ENCODE measurements at regions not wholly inside any gene's neighbourhood (a gene's known extent, or its start where the extent isn't known, plus 50 kb on each side); places are given as distances from the start of the nearest gene placed in this dataset.

DNA sequence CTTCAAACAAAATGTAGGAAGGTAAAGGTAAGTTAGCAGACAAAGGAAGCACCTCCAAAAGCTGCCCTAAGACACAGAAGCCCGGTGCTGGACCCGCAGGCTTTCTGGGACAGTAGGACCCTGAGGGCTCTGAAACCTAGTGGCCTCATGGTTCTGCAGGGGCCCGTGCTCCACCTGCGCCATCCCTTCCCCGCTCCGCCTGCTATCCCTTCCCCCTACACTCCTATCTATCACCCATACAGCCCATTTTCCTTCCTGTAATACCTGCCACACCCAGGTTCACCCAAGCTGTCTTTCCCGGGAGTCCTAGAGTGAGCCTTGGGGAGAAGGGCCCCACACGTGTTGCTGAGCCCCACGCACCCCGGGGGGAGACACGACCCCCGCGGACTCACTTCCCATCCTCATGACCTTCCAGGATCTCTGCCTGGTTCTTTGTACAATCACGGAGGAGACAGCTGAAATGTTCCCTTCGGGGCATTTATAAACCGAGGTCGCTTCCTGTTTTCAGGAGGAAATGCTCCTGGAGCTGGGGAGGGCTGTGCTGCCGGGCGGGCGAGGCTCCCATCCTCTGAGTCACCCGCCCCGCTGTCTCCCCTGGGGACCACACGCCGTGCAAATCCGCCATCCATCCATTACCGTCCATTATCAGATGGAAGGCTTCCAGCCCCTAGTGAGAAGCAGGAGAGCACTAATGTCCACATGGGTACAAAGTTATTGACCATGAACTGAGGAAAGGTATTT lies 251.7 kb upstream of the PITRM1 start:
- Mint-ChIP-seq H3K9me3 (ENCODE audit: insufficient read depth) (no peaks in the 10 kb centered on the region), H3K27me3 (peaks cover 31% of the 10 kb centered on the region), H3K4me3 (peak overlapping the region; percentile 7), H3K27ac (no peak overlapping the region), H3K4me1 (peaks cover 9% of the 10 kb centered on the region)
- ChIA-PET CTCF (no interaction called here), POLR2A (interaction anchor here (0.6 kb wide), 1 partner anchor 74 kb away, joined by 3 read pairs; no protein-coding TSS in a partner anchor)
- Histone ChIP-seq H3K4me3 (ENCODE audit: control extremely low read depth in 1 of 5, extremely low read depth in 1 of 5, insufficient read depth in 1 of 5, low read depth in 2 of 5, low read length in 4 of 5) (no peak overlapping the region), H3K27me3 (replicated peaks in 1 of 4; ENCODE audit: control extremely low read depth in 1 of 4, control insufficient read depth in 3 of 4, insufficient read depth in 4 of 4, low read length in 3 of 4) (peaks cover 0 to 18% (median 0%) of the 10 kb centered on the region in 4 experiments), H3K4me2 (replicated peaks; ENCODE audit: low read depth, low read length, poor library complexity, severe bottlenecking) (peak overlapping the region; percentile 40), H3K36me3 (replicated peaks in 1 of 2; ENCODE audit: control extremely low read depth in 1 of 2, control insufficient read depth in 1 of 2, extremely low read depth in 1 of 2, insufficient read depth in 2 of 2, low read length in 1 of 2) (no peaks in the 10 kb centered on the region), H4K20me1 (ENCODE audit: control insufficient read depth, insufficient read depth, low read length, poor library complexity, severe bottlenecking) (no peaks in the 10 kb centered on the region), H3K9me3 (ENCODE audit: control extremely low read depth in 1 of 3, control insufficient read depth in 2 of 3, insufficient read depth in 1 of 3, low read length in 2 of 3) (peaks cover 0 to 11% (median 0%) of the 10 kb centered on the region in 3 donors), H3K4me1 (ENCODE audit: control insufficient read depth in 2 of 2, insufficient read depth in 2 of 2, low read length in 2 of 2) (peaks cover 8 to 10% of the 10 kb centered on the region in 2 donors), H3K79me2 (ENCODE audit: control insufficient read depth, insufficient read depth, low read length) (no peaks in the 10 kb centered on the region), H3K9ac (ENCODE audit: low read length) (no peak overlapping the region), H3K27ac (ENCODE audit: low read length in 2 of 2) (no peak overlapping the region), H2AFZ (ENCODE audit: insufficient read depth, low read depth, low read length, poor library complexity, severe bottlenecking) (no peak overlapping the region)
- WGBS (ENCODE audit: insufficient coverage), result 50% methylated on average over 15 of the region's 26 CpGs
- TF ChIP-seq, protein P1, sequence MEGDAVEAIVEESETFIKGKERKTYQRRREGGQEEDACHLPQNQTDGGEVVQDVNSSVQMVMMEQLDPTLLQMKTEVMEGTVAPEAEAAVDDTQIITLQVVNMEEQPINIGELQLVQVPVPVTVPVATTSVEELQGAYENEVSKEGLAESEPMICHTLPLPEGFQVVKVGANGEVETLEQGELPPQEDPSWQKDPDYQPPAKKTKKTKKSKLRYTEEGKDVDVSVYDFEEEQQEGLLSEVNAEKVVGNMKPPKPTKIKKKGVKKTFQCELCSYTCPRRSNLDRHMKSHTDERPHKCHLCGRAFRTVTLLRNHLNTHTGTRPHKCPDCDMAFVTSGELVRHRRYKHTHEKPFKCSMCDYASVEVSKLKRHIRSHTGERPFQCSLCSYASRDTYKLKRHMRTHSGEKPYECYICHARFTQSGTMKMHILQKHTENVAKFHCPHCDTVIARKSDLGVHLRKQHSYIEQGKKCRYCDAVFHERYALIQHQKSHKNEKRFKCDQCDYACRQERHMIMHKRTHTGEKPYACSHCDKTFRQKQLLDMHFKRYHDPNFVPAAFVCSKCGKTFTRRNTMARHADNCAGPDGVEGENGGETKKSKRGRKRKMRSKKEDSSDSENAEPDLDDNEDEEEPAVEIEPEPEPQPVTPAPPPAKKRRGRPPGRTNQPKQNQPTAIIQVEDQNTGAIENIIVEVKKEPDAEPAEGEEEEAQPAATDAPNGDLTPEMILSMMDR (IDR thresholded peaks at IDR 0.05), result no peak
- TF ChIP-seq EZH2 (IDR thresholded peaks at IDR 0.05; ENCODE audit: borderline replicate concordance, insufficient read depth, low read depth, low read length, poor library complexity, severe bottlenecking), result no peak
- DNase-seq (no peak), ATAC-seq (ENCODE audit: low read depth) (no peak)
- intact Hi-C loops (cut with micrococcal nuclease), result no loop called here

DNA sequence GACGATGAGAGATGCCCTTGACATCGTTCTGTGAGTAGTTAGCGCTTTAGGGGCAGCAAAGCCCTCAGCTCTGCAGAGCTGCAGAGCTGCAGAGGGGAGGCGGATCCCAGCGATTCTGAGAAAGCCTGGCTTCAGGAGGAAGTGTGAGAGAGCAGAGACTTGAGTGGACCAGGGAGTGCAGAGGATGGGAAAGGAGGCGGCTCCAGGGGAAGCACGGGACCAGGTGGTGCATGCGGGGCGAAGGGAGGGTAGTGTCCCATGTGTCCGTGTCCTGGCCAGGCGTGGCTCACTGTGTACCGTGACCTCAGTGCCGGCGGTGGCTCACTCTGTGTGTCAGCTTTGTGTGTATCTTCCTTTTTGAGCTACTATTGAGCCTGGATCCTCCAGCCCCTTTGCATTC lies 250.8 kb upstream of the PITRM1 start:
- H3K9ac ChIP-seq (ENCODE audit: low read length), result no peak overlapping the region
- intact Hi-C loops (cut with micrococcal nuclease), result no loop called here
- H3K36me3 ChIP-seq (replicated peaks in 1 of 2; ENCODE audit: control extremely low read depth in 1 of 2, control insufficient read depth in 1 of 2, extremely low read depth in 1 of 2, insufficient read depth in 2 of 2, low read length in 1 of 2), result no peaks in the 10 kb centered on the region
- no peaks in the 10 kb centered on the region for H4K20me1 ChIP-seq (ENCODE audit: control insufficient read depth, insufficient read depth, low read length, poor library complexity, severe bottlenecking)
- H3K4me1 Mint-ChIP-seq, result peaks cover 9% of the 10 kb centered on the region
- peak overlapping the region; percentile 37 for H3K27ac Mint-ChIP-seq
- no peaks in the 10 kb centered on the region for H3K79me2 ChIP-seq (ENCODE audit: control insufficient read depth, insufficient read depth, low read length)
- ATAC-seq (ENCODE audit: low read depth) (no peak), DNase-seq (no peak)
- peaks cover 0 to 11% (median 0%) of the 10 kb centered on the region in 3 donors for H3K9me3 ChIP-seq (ENCODE audit: control extremely low read depth in 1 of 3, control insufficient read depth in 2 of 3, insufficient read depth in 1 of 3, low read length in 2 of 3)
- peaks cover 31% of the 10 kb centered on the region for H3K27me3 Mint-ChIP-seq
- no peaks in the 10 kb centered on the region for H3K9me3 Mint-ChIP-seq (ENCODE audit: insufficient read depth)
- peaks cover 0 to 18% (median 0%) of the 10 kb centered on the region in 4 experiments for H3K27me3 ChIP-seq (replicated peaks in 1 of 4; ENCODE audit: control extremely low read depth in 1 of 4, control insufficient read depth in 3 of 4, insufficient read depth in 4 of 4, low read length in 3 of 4)
- POLR2A ChIA-PET, result no interaction called here
- no peak overlapping the region for H3K4me2 ChIP-seq (replicated peaks; ENCODE audit: low read depth, low read length, poor library complexity, severe bottlenecking)
- CTCF ChIA-PET, result no interaction called here
- TF ChIP-seq, protein P1 (IDR thresholded peaks at IDR 0.05), result no peak
- TF ChIP-seq EZH2 (IDR thresholded peaks at IDR 0.05; ENCODE audit: borderline replicate concordance, insufficient read depth, low read depth, low read length, poor library complexity, severe bottlenecking), result no peak
- H3K4me3 ChIP-seq (ENCODE audit: control extremely low read depth in 1 of 5, extremely low read depth in 1 of 5, insufficient read depth in 1 of 5, low read depth in 2 of 5, low read length in 4 of 5), result no peak overlapping the region
- peaks cover 8 to 10% of the 10 kb centered on the region in 2 donors for H3K4me1 ChIP-seq (ENCODE audit: control insufficient read depth in 2 of 2, insufficient read depth in 2 of 2, low read length in 2 of 2)
- H3K4me3 Mint-ChIP-seq, result no peak overlapping the region
- H3K27ac ChIP-seq (ENCODE audit: low read length in 2 of 2), result no peak overlapping the region
- no peak overlapping the region for H2AFZ ChIP-seq (ENCODE audit: insufficient read depth, low read depth, low read length, poor library complexity, severe bottlenecking)
- 97% methylated on average over 14 of the region's 14 CpGs for WGBS (ENCODE audit: insufficient coverage)

Data from B cell (primary cell).